LNCaP clone FGC (cell line): ENCODE measurements at regions not wholly inside any gene's neighbourhood (a gene's known extent, or its start where the extent isn't known, plus 50 kb on each side); places are given as distances from the start of the nearest gene placed in this dataset.

Experiments
- DNase-seq: peaks from one replicate; pipeline ENCODE4 v3.0.0-alpha.2; 2011; ENCODE audit warnings: low read depth
- H3K4me3 ChIP-seq: 2 replicates; pipeline ENCODE4 v1.5.1; 2011; ENCODE audit warnings: mild to moderate bottlenecking, low read depth, low read length, control low read depth
- TF ChIP-seq, protein P1 (sequence below): IDR thresholded peaks from 2 replicates; pipeline ENCODE4 v1.5.1; 2012; ENCODE audit warnings: mild to moderate bottlenecking; ENCODE audit not compliant: control insufficient read depth, insufficient read depth; ENCODE audit errors: extremely low read depth

GRCh38 chr6:54503144-54503543 is 194.9 kb downstream of the TINAG start:
- TF ChIP-seq, protein P1, sequence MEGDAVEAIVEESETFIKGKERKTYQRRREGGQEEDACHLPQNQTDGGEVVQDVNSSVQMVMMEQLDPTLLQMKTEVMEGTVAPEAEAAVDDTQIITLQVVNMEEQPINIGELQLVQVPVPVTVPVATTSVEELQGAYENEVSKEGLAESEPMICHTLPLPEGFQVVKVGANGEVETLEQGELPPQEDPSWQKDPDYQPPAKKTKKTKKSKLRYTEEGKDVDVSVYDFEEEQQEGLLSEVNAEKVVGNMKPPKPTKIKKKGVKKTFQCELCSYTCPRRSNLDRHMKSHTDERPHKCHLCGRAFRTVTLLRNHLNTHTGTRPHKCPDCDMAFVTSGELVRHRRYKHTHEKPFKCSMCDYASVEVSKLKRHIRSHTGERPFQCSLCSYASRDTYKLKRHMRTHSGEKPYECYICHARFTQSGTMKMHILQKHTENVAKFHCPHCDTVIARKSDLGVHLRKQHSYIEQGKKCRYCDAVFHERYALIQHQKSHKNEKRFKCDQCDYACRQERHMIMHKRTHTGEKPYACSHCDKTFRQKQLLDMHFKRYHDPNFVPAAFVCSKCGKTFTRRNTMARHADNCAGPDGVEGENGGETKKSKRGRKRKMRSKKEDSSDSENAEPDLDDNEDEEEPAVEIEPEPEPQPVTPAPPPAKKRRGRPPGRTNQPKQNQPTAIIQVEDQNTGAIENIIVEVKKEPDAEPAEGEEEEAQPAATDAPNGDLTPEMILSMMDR: no peak
- H3K4me3 ChIP-seq: no peak overlapping the region
- no peak for DNase-seq

- no peak overlapping the region for H3K4me3 ChIP-seq
- TF ChIP-seq, protein P1: no peak
- DNase-seq: no peak
Observed at GRCh38 chr6:54515013-54515412, 206.8 kb downstream of the TINAG start.

- no peak for DNase-seq
- TF ChIP-seq, protein P1: no peak
- H3K4me3 ChIP-seq: no peak overlapping the region
Observed at GRCh38 chr6:54515713-54516112, 207.5 kb downstream of the TINAG start.

DNA sequence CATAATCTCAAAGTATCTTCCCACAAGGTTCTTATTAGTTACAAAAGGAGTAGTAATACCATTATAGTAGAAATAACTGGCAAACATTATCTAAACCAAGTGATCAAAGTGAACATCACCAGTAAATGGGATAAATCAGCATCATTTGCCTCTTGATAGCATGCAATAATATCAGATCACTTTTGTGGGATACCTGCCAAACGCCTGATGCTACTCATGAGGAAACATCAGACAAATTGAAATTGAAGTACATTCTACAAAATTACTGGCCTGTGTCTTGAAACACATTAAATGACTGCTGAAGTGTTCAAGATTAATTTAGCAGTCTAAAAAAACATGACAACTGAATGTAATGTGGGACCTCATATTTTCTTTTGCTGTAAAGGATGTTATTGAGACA is 208.1 kb downstream of the TINAG start:
- H3K4me3 ChIP-seq: no peak overlapping the region
- TF ChIP-seq, protein P1: no peak
- DNase-seq: no peak

GRCh38 chr6:54519161-54519560 is 210.9 kb downstream of the TINAG start:
- no peak for DNase-seq
- H3K4me3 ChIP-seq: no peak overlapping the region
- TF ChIP-seq, protein P1: no peak

- TF ChIP-seq, protein P1: no peak
- no peak for DNase-seq
- H3K4me3 ChIP-seq: no peak overlapping the region
Observed at GRCh38 chr6:54525731-54526130, 217.5 kb downstream of the TINAG start.

- no peak overlapping the region for H3K4me3 ChIP-seq
- TF ChIP-seq, protein P1: no peak
- DNase-seq: no peak
Observed at GRCh38 chr6:54533567-54533966, 225.3 kb downstream of the TINAG start.
